Parathyroid adenoma (tissue), 2 donors: ENCODE measurements at regions not wholly inside any gene's neighbourhood (a gene's known extent, or its start where the extent isn't known, plus 50 kb on each side); places are given as distances from the start of the nearest gene placed in this dataset.

Source experiments
- H2AFZ ChIP-seq: fragments of 300-600 bp; sonication (generic); one replicate; pipeline ENCODE4 v1.7.0; 2017; ENCODE audit warnings: antibody characterized with exemption, mild to moderate bottlenecking
- H3K27ac ChIP-seq: fragments of 300-600 bp; sonication (generic); one replicate; pipeline ENCODE4 v1.7.0; 2017
- H3K27me3 ChIP-seq: fragments of 300-600 bp; sonication (generic); one replicate; pipeline ENCODE4 v1.7.0; 2017; ENCODE audit warnings: low read length; ENCODE audit not compliant: control insufficient read depth, insufficient read depth
- H3K36me3 ChIP-seq: fragments of 300-600 bp; sonication (generic); one replicate; pipeline ENCODE4 v1.7.0; 2017; ENCODE audit warnings: low read length; ENCODE audit not compliant: control insufficient read depth, insufficient read depth
- H3K4me1 ChIP-seq: fragments of 300-600 bp; sonication (generic); one replicate; pipeline ENCODE4 v1.7.0; 2017; ENCODE audit warnings: control low read depth
- H3K4me2 ChIP-seq: fragments of 300-600 bp; sonication (generic); one replicate; pipeline ENCODE4 v1.7.0; 2017; ENCODE audit warnings: low read length
- H3K4me3 ChIP-seq: fragments of 300-600 bp; sonication (generic); one replicate; pipeline ENCODE4 v1.7.0; 2017; ENCODE audit warnings: low read depth, low read length
- H3K79me2 ChIP-seq: fragments of 300-600 bp; sonication (generic); one replicate; pipeline ENCODE4 v1.7.0; 2017; ENCODE audit warnings: control low read depth
- H3K9ac ChIP-seq: fragments of 300-600 bp; sonication (generic); one replicate; pipeline ENCODE4 v1.7.0; 2017; ENCODE audit warnings: mild to moderate bottlenecking
- H3K9me3 ChIP-seq: fragments of 300-600 bp; sonication (generic); one replicate; pipeline ENCODE4 v1.7.0; 2017; ENCODE audit warnings: low read length; ENCODE audit not compliant: control insufficient read depth
- CTCF ChIP-seq: fragments of 300-600 bp; sonication (generic); IDR thresholded peaks from one replicate; pipeline ENCODE4 v1.7.0; 2017; ENCODE audit warnings: antibody characterized with exemption, mild to moderate bottlenecking
- donor health status: primary hyperparathyroidism.

DNA sequence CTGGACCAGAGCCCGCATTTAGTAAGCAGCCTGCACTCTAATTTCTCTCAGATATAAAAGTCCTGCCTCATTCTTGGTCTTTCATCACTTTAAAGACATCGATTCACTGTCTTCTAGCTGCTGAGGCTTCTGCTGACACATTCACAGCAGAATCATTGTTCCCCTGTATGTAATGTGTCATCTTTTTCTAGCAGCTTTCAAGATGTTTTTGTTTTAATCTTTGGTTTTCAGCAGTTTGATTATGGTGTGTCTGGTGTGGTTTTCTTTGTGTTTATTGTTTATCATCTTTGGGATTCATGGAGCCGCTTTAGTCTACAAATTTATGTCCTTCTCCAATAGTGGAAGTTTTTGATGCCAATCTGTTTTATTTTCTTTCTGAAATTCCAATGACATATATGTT, 157.3 kb upstream of the STMND1 start:
- TF ChIP-seq CTCF: no peak
- H2AFZ ChIP-seq: no peak overlapping the region

DNA sequence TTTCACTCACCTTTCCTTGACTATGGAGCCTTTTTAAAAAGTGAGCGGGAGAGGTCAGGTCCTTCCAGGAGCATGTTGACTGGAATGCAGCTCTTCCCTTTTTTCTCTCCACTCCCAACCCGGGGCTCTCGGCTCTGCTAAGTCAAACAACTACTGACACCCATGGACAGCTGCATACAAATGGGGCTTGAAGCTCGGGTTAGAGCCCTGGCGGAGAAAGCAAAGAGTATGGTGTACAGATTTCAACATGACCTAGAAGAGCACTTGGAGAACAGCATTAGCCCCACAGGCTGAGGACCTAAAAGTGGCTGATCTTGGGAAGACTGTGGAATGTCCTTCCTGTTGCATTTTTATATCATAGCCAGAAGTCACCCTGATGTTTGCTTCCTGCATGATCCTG, 162.0 kb upstream of the STMND1 start:
- H3K4me3 ChIP-seq: no peak overlapping the region
- no peak overlapping the region for H2AFZ ChIP-seq
- no peak overlapping the region for H3K9ac ChIP-seq
- no peak overlapping the region for H3K4me2 ChIP-seq
- no peak overlapping the region for H3K27ac ChIP-seq
- H3K36me3 ChIP-seq: no peaks in the 10 kb centered on the region
- H3K4me1 ChIP-seq: no peaks in the 10 kb centered on the region
- TF ChIP-seq CTCF: no peak
- no peaks in the 10 kb centered on the region for H3K79me2 ChIP-seq
- no peaks in the 10 kb centered on the region for H3K27me3 ChIP-seq
- no peaks in the 10 kb centered on the region for H3K9me3 ChIP-seq

More for the DNA sequence above, 157.3 kb upstream of the STMND1 start:
- Histone ChIP-seq H3K4me2 (no peak overlapping the region), H3K9me3 (no peaks in the 10 kb centered on the region), H3K27me3 (no peaks in the 10 kb centered on the region), H3K9ac (no peak overlapping the region), H3K36me3 (no peaks in the 10 kb centered on the region), H3K4me1 (peaks cover 10% of the 10 kb centered on the region), H3K79me2 (no peaks in the 10 kb centered on the region), H3K4me3 (no peak overlapping the region), H3K27ac (no peak overlapping the region)

DNA sequence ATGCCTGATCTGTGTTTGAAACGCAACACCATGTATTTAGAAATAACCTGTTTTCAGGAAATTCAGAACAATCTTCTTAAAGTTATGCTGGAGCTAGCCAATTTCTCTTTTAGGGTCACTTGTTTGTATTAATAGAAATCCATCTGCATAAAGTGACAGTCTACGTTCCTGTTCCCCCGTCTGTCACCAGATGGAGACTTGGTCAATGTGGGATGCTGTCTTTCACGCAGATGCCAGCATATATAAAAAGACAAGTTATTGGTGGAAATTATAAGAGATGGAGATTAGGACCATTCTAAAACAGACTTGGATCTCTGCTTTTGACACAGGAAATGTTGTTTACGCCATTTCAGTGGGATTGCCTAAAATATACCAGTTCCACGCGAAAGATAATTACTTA, 162.5 kb upstream of the STMND1 start:
- no peak overlapping the region for H3K9ac ChIP-seq
- no peaks in the 10 kb centered on the region for H3K27me3 ChIP-seq
- H3K9me3 ChIP-seq: no peaks in the 10 kb centered on the region
- H3K4me1 ChIP-seq: no peaks in the 10 kb centered on the region
- no peaks in the 10 kb centered on the region for H3K79me2 ChIP-seq
- H3K36me3 ChIP-seq: no peaks in the 10 kb centered on the region
- no peak for TF ChIP-seq CTCF
- H3K4me3 ChIP-seq: no peak overlapping the region
- H2AFZ ChIP-seq: no peak overlapping the region
- no peak overlapping the region for H3K4me2 ChIP-seq
- H3K27ac ChIP-seq: no peak overlapping the region

GRCh38 chr6:16936893-16937292, 165.0 kb upstream of the STMND1 start:
- no peak overlapping the region for H2AFZ ChIP-seq
- no peak overlapping the region for H3K9ac ChIP-seq
- H3K36me3 ChIP-seq: no peaks in the 10 kb centered on the region
- TF ChIP-seq CTCF: no peak
- H3K9me3 ChIP-seq: no peaks in the 10 kb centered on the region
- H3K27me3 ChIP-seq: no peaks in the 10 kb centered on the region
- H3K4me2 ChIP-seq: no peak overlapping the region
- no peak overlapping the region for H3K27ac ChIP-seq
- no peaks in the 10 kb centered on the region for H3K79me2 ChIP-seq
- H3K4me3 ChIP-seq: no peak overlapping the region
- no peaks in the 10 kb centered on the region for H3K4me1 ChIP-seq

DNA sequence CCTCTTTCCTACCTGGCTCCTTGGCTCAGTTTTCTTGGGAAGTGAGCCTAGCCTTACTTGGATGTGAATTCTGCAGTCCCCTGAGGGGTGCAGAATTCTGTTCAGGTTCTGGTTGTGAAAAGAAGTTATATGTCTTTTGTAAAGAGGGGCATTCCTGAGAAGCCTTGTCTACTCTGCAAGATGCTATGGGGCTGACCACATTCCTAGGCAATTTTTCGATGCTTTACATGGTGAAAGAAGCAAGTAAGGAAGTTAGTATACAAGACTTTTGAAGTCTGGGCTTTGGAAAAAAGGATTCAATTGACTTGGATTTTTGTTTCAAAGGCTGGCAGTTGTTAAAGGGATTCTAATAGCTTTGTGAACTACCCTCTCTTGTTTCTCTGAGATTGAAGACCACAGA, 167.9 kb upstream of the STMND1 start:
- H3K27me3 ChIP-seq: no peaks in the 10 kb centered on the region
- H3K79me2 ChIP-seq: no peaks in the 10 kb centered on the region
- TF ChIP-seq CTCF: no peak
- no peak overlapping the region for H2AFZ ChIP-seq
- H3K36me3 ChIP-seq: no peaks in the 10 kb centered on the region
- no peaks in the 10 kb centered on the region for H3K4me1 ChIP-seq
- no peak overlapping the region for H3K4me3 ChIP-seq
- H3K27ac ChIP-seq: no peak overlapping the region
- no peaks in the 10 kb centered on the region for H3K9me3 ChIP-seq
- H3K9ac ChIP-seq: no peak overlapping the region
- H3K4me2 ChIP-seq: no peak overlapping the region
